Muscle of leg (tissue), 3 donors: ENCODE measurements at regions not wholly inside any gene's neighbourhood (a gene's known extent, or its start where the extent isn't known, plus 50 kb on each side); places are given as distances from the start of the nearest gene placed in this dataset.

ENCODE experiments used
- DNase-seq: peaks from one replicate; pipeline ENCODE4 v3.0.0; 2013
- H3K27ac ChIP-seq: one replicate; pipeline ENCODE4 v1.5.1; 2013; ENCODE audit warnings: mild to moderate bottlenecking, low read length, control low read depth
- H3K27me3 ChIP-seq: one replicate; pipeline ENCODE4 v1.6.1; 2013; ENCODE audit warnings: low read length; ENCODE audit not compliant: control insufficient read depth, insufficient read depth
- H3K36me3 ChIP-seq: one replicate; pipeline ENCODE4 v1.6.1; 2013; ENCODE audit warnings: low read length; ENCODE audit not compliant: control insufficient read depth, insufficient read depth
- H3K4me1 ChIP-seq: one replicate; pipeline ENCODE4 v1.6.1; 2013; ENCODE audit warnings: low read length; ENCODE audit not compliant: control insufficient read depth, insufficient read depth
- H3K4me3 ChIP-seq: one replicate; pipeline ENCODE4 v1.5.1; 2013; ENCODE audit warnings: low read length, control low read depth
- H3K9me3 ChIP-seq: replicated peaks from 2 replicates; pipeline ENCODE4 v1.6.1; 2013; ENCODE audit warnings: low read depth, low read length; ENCODE audit not compliant: control insufficient read depth
- WGBS: methylation state at CpG from one replicate; pipeline ENCODE4 v1.1.5; 2013; ENCODE audit warnings: missing lambda C conversion rate; ENCODE audit not compliant: insufficient coverage; 5-methylcytosine and 5-hydroxymethylcytosine counted together

DNA sequence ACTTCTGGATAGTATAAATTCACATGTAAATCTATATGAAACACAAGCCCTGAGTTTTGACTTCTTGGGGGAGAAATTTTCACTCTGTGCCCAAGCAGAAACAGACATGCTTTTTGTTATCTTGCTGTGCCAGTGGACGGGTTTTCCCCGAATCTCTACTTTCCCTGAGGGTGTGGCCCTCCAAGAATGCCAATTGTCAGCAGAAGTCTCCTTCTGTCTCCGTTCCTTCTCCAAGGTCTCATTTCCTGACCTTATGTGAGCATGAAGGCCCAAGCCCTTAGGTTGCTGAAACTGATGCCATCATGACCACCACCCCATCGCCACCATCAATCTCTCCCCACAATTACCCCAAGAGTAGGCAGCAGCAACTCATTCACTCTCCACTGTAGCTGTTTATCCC is 253.8 kb downstream of the XXYLT1 start:
- 82% methylated on average over 2 of the region's 4 CpGs for WGBS
- H3K4me3 ChIP-seq: no peak overlapping the region
- H3K27ac ChIP-seq: no peak overlapping the region

More for the DNA sequence above, 253.8 kb downstream of the XXYLT1 start:
- no peak for DNase-seq
- Histone ChIP-seq H3K4me1 (no peaks in the 10 kb centered on the region), H3K9me3 (no peaks in the 10 kb centered on the region), H3K36me3 (no peaks in the 10 kb centered on the region), H3K27me3 (peaks cover 3% of the 10 kb centered on the region)
